ENCODE measurements at regions not wholly inside any gene's neighbourhood (a gene's known extent, or its start where the extent isn't known, plus 50 kb on each side); places are given as distances from the start of the nearest gene placed in this dataset.

DNA sequence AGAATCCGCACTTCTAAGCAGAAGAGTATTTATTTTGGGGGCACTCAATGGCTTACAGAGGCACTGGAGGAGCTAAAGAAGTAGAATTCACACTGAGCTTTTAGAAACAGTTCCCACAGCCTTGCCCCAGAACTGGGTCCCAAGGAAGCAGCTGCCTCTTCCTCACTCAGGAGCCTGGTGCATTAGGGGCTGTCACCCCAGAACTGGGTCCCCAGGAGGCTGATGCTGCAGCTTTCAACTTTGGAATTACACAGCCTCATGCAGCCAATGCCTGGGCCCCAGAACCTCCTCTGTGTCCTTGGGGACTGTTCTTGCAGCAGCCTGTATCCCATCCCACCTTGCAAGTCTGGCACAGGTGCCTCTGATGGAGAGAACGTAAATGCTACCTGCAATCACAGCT lies 96.4 kb downstream of the DACT2 start:
- no peak for DNase-seq (ENCODE audit: low read depth)
- TF ChIP-seq, protein P1, sequence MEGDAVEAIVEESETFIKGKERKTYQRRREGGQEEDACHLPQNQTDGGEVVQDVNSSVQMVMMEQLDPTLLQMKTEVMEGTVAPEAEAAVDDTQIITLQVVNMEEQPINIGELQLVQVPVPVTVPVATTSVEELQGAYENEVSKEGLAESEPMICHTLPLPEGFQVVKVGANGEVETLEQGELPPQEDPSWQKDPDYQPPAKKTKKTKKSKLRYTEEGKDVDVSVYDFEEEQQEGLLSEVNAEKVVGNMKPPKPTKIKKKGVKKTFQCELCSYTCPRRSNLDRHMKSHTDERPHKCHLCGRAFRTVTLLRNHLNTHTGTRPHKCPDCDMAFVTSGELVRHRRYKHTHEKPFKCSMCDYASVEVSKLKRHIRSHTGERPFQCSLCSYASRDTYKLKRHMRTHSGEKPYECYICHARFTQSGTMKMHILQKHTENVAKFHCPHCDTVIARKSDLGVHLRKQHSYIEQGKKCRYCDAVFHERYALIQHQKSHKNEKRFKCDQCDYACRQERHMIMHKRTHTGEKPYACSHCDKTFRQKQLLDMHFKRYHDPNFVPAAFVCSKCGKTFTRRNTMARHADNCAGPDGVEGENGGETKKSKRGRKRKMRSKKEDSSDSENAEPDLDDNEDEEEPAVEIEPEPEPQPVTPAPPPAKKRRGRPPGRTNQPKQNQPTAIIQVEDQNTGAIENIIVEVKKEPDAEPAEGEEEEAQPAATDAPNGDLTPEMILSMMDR (conservative IDR thresholded peaks at IDR 0.05; ENCODE audit: control insufficient read depth, insufficient read depth, low read depth, low read length), result no peak
- no peak overlapping the region for H3K4me3 ChIP-seq (ENCODE audit: control insufficient read depth, low read depth, low read length)

DNA sequence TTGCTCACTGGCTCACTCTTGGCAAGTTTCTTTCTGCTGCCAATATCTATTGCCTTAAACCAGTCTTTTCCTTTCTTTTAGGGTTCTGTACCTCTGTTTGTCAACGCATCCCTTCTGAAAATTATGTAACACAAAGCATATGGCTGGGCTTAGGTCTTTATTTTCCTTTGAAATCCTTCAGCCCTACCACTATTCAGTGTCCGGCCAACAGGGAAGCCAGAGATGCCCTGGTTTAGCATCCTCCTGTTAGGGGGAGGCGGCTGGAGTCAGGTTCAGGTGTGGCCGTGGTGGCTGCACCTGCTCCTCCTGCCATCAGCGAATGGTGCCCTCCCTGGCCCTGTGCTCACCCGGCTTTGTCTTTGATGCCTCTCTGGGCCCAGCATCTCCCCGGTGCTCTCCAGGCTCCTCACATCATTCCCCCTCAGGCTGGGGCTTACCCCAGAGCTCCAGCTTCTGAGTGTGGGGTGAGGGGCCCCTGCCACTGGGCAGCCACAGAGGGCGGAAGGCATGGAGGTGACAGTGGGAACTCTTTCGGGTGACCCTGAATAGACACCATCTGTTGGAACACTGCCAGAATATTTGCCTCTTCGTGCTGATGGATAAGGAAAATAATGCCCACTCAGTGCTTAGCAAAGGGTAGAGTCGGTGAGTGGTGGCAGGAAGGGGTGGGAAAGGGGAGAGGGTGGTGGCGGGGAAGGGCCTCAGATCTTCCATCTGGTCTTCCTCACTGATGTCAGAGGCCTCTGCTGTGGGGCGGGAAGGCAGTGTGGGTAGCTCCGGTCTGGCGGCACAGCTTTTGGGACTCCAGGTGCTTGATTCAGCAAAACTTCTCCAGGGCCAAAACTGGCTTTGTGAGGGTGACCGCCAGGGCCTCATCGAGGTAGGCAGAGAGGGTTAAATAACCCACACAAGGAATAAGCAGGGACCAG lies 97.2 kb downstream of the DACT2 start:
- no peak overlapping the region for H3K4me3 ChIP-seq (ENCODE audit: control insufficient read depth, low read depth, low read length)
- DNase-seq (ENCODE audit: low read depth), result no peak
- TF ChIP-seq, protein P1 (conservative IDR thresholded peaks at IDR 0.05; ENCODE audit: control insufficient read depth, insufficient read depth, low read depth, low read length), result no peak

DNA sequence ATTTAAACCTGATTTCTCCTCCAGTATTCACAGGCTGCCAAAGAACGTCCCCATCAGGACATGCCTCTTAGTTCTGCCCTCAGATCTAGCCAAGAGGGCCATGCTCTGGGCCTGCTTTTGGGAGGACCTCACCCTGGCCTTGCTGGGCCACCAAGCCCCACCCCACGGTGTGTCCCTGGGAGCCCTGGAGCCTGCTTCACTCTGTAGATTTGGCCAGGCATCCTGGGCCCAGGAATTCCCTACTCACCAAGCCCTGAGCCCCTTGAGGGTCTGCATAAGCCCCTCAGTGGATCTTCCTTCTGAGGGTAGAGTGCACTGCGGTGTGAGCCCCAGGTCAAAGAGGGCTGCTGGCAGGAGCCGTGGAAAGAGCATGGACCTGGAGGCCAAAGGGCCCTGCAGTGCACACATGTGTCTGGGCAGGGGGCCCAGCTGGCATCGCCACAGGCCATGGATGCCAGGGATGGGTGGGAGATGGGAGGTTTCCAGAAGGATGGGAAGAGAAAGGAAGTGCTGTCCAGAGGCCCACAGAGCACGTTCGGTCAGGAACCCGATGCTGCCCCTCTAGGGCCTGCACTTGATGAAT lies 98.0 kb downstream of the DACT2 start:
- TF ChIP-seq, protein P1 (conservative IDR thresholded peaks at IDR 0.05; ENCODE audit: control insufficient read depth, insufficient read depth, low read depth, low read length), result no peak
- no peak for DNase-seq (ENCODE audit: low read depth)
- H3K4me3 ChIP-seq (ENCODE audit: control insufficient read depth, low read depth, low read length), result no peak overlapping the region

DNA sequence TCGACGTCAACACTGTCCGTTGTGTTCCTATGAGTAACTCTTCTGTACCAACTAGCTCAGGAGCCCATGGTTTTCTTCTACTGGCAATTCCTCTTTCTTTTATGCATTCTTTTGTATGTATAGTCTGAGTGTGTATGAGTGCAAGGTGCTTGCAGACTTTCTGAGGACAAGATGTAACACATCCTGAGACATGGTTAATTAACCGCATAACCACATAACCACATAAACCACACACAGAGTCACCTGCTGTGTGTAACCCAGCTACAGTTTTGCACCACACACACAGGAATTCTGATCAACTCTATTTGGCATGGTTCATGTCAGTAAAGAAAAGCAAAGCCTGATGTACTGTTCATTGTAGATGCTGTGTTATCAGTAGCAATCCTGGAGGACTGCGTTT lies 98.6 kb downstream of the DACT2 start:
- TF ChIP-seq, protein P1 (conservative IDR thresholded peaks at IDR 0.05; ENCODE audit: control insufficient read depth, insufficient read depth, low read depth, low read length), result no peak
- DNase-seq (ENCODE audit: low read depth), result no peak

DNA sequence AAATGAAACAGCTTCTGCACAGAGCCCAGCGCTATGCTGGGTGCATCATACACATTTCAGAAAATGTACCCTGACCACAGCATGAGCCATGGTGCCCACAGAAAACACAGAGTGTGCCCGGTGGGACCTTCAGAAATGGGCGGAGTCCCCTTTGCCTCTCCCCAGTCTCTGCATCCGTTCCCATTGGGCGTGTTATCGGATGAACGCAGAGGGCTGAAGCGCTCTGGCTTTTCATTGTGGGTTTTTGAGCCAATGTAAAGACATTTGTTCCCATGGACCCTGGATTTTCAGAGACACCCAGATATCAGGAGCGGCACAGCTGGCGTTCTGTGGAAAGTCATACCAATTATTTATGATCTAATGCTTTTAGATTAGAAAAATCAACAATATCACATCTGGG lies 99.8 kb downstream of the DACT2 start:
- H3K4me3 ChIP-seq (ENCODE audit: control insufficient read depth, low read depth, low read length), result no peak overlapping the region
- TF ChIP-seq, protein P1 (conservative IDR thresholded peaks at IDR 0.05; ENCODE audit: control insufficient read depth, insufficient read depth, low read depth, low read length), result no peak
- no peak for DNase-seq (ENCODE audit: low read depth)

More for the DNA sequence above, 98.6 kb downstream of the DACT2 start:
- H3K4me3 ChIP-seq (ENCODE audit: control insufficient read depth, low read depth, low read length), result no peak overlapping the region

DNA sequence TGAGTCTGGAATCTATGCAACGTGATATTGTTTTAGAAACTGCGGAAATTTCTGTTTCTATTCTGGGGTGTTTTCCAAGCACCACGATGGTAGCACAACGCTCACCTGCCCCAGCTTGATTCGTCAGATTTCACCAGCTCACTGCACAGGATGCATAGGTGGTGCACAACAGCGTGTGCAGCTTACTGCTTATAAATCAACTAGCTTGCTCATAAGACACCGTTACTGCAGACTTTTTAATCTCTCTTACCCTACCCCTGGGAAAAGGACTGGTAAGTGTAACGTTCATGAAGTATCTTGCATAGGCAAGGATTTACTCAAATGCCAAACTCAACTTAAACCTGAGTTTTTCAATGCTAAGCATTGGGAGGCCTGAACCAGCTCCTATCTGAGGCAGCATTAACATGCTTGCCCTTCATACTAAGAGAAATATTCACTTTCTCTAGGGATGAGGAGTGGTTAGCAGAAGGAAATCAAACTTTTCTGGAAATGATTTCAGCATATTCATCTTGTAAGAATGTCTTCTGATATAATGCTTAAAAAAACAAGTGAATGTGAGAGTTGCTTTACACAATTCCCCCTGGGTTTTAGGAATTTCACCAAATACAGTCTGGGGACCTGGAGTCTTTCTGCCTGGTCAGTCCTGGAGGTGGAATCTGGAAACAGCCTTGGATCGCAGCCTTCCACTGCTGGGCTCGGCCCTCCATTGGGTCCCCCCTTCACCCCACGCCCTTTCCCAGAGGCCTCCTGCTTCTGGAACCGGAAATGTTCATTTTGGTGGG lies 100.6 kb downstream of the DACT2 start:
- no peak overlapping the region for H3K4me3 ChIP-seq (ENCODE audit: control insufficient read depth, low read depth, low read length)
- DNase-seq (ENCODE audit: low read depth), result peak; percentile 51
- TF ChIP-seq, protein P1 (conservative IDR thresholded peaks at IDR 0.05; ENCODE audit: control insufficient read depth, insufficient read depth, low read depth, low read length), result no peak

Data from fibroblast of mammary gland (primary cell).